ENCODE measurements at regions not wholly inside any gene's neighbourhood (a gene's known extent, or its start where the extent isn't known, plus 50 kb on each side); places are given as distances from the start of the nearest gene placed in this dataset.
"Not testable (repeated sequence)": the region's sequence is repeated elsewhere in the genome, so short reads cannot be mapped to it uniquely, and the experiment has no call there.

- Histone ChIP-seq H3K36me3 (ENCODE audit: insufficient read depth, low read length) (no peaks in the 10 kb centered on the region), H3K27me3 (ENCODE audit: low read length) (no peaks in the 10 kb centered on the region), H3K27ac (ENCODE audit: low read length) (no peak overlapping the region), H3K9me3 (ENCODE audit: low read length) (peaks cover 4% of the 10 kb centered on the region), H3K4me3 (ENCODE audit: low read length) (no peak overlapping the region), H3K4me2 (ENCODE audit: low read depth, low read length, poor library complexity, severe bottlenecking) (no peak overlapping the region), H2AFZ (ENCODE audit: low read length) (no peak overlapping the region), H3K79me2 (ENCODE audit: low read length) (no peaks in the 10 kb centered on the region), H3K4me1 (ENCODE audit: low read length) (no peaks in the 10 kb centered on the region), H3K9ac (ENCODE audit: low read length) (no peak overlapping the region), H3K9me2 (replicated peaks; ENCODE audit: insufficient read depth, low read length) (no peaks in the 10 kb centered on the region), H4K20me1 (ENCODE audit: insufficient read depth, low read depth, low read length) (no peaks in the 10 kb centered on the region)
- DNase-seq, result no peak
Measured at GRCh38 chr7:118867860-118868259, 643.4 kb downstream of the ANKRD7 start.

GRCh38 chr7:118869141-118869540 is 644.6 kb downstream of the ANKRD7 start:
- H3K4me1 ChIP-seq (ENCODE audit: low read length); H3K9ac ChIP-seq (ENCODE audit: low read length); H4K20me1 ChIP-seq (ENCODE audit: insufficient read depth, low read depth, low read length); H2AFZ ChIP-seq (ENCODE audit: low read length); H3K9me3 ChIP-seq (ENCODE audit: low read length); H3K27ac ChIP-seq (ENCODE audit: low read length); H3K36me3 ChIP-seq (ENCODE audit: insufficient read depth, low read length); H3K4me2 ChIP-seq (ENCODE audit: low read depth, low read length, poor library complexity, severe bottlenecking); H3K9me2 ChIP-seq (replicated peaks; ENCODE audit: insufficient read depth, low read length); H3K27me3 ChIP-seq (ENCODE audit: low read length); DNase-seq; H3K4me3 ChIP-seq (ENCODE audit: low read length); H3K79me2 ChIP-seq (ENCODE audit: low read length): not testable (repeated sequence)

GRCh38 chr7:118870187-118870586 is 645.7 kb downstream of the ANKRD7 start:
- peak; percentile 50 for DNase-seq
- no peak overlapping the region for H3K4me2 ChIP-seq (ENCODE audit: low read depth, low read length, poor library complexity, severe bottlenecking)
- H4K20me1 ChIP-seq (ENCODE audit: insufficient read depth, low read depth, low read length), result no peaks in the 10 kb centered on the region
- H3K4me3 ChIP-seq (ENCODE audit: low read length), result no peak overlapping the region
- H3K9ac ChIP-seq (ENCODE audit: low read length), result no peak overlapping the region
- H3K27me3 ChIP-seq (ENCODE audit: low read length), result no peaks in the 10 kb centered on the region
- no peak overlapping the region for H2AFZ ChIP-seq (ENCODE audit: low read length)
- no peak overlapping the region for H3K27ac ChIP-seq (ENCODE audit: low read length)
- no peaks in the 10 kb centered on the region for H3K9me2 ChIP-seq (replicated peaks; ENCODE audit: insufficient read depth, low read length)
- H3K9me3 ChIP-seq (ENCODE audit: low read length), result peaks cover 4% of the 10 kb centered on the region
- no peaks in the 10 kb centered on the region for H3K79me2 ChIP-seq (ENCODE audit: low read length)
- no peaks in the 10 kb centered on the region for H3K4me1 ChIP-seq (ENCODE audit: low read length)
- no peaks in the 10 kb centered on the region for H3K36me3 ChIP-seq (ENCODE audit: insufficient read depth, low read length)

GRCh38 chr7:118872568-118872967 is 648.1 kb downstream of the ANKRD7 start:
- no peaks in the 10 kb centered on the region for H3K36me3 ChIP-seq (ENCODE audit: insufficient read depth, low read length)
- no peak for DNase-seq
- no peaks in the 10 kb centered on the region for H3K79me2 ChIP-seq (ENCODE audit: low read length)
- no peak overlapping the region for H3K27ac ChIP-seq (ENCODE audit: low read length)
- H3K9ac ChIP-seq (ENCODE audit: low read length), result no peak overlapping the region
- H3K27me3 ChIP-seq (ENCODE audit: low read length), result no peaks in the 10 kb centered on the region
- H3K4me2 ChIP-seq (ENCODE audit: low read depth, low read length, poor library complexity, severe bottlenecking), result no peak overlapping the region
- no peaks in the 10 kb centered on the region for H3K4me1 ChIP-seq (ENCODE audit: low read length)
- no peak overlapping the region for H3K4me3 ChIP-seq (ENCODE audit: low read length)
- H3K9me3 ChIP-seq (ENCODE audit: low read length), result peaks cover 7% of the 10 kb centered on the region
- H3K9me2 ChIP-seq (replicated peaks; ENCODE audit: insufficient read depth, low read length), result no peaks in the 10 kb centered on the region
- no peaks in the 10 kb centered on the region for H4K20me1 ChIP-seq (ENCODE audit: insufficient read depth, low read depth, low read length)
- no peak overlapping the region for H2AFZ ChIP-seq (ENCODE audit: low read length)

- DNase-seq, result no peak
- Histone ChIP-seq H3K4me2 (ENCODE audit: low read depth, low read length, poor library complexity, severe bottlenecking) (no peak overlapping the region), H3K4me1 (ENCODE audit: low read length) (no peaks in the 10 kb centered on the region), H3K27me3 (ENCODE audit: low read length) (no peaks in the 10 kb centered on the region), H3K9ac (ENCODE audit: low read length) (no peak overlapping the region), H3K9me3 (ENCODE audit: low read length) (peaks cover 10% of the 10 kb centered on the region), H3K27ac (ENCODE audit: low read length) (no peak overlapping the region), H3K9me2 (replicated peaks; ENCODE audit: insufficient read depth, low read length) (no peaks in the 10 kb centered on the region), H3K4me3 (ENCODE audit: low read length) (no peak overlapping the region), H4K20me1 (ENCODE audit: insufficient read depth, low read depth, low read length) (no peaks in the 10 kb centered on the region), H3K79me2 (ENCODE audit: low read length) (no peaks in the 10 kb centered on the region), H2AFZ (ENCODE audit: low read length) (no peak overlapping the region), H3K36me3 (ENCODE audit: insufficient read depth, low read length) (no peaks in the 10 kb centered on the region)
Measured at GRCh38 chr7:118877187-118877586, 652.7 kb downstream of the ANKRD7 start.

GRCh38 chr7:118878336-118878735 is 653.8 kb downstream of the ANKRD7 start:
- Histone ChIP-seq H3K9me2 (replicated peaks; ENCODE audit: insufficient read depth, low read length) (no peaks in the 10 kb centered on the region), H3K4me2 (ENCODE audit: low read depth, low read length, poor library complexity, severe bottlenecking) (no peak overlapping the region), H3K27me3 (ENCODE audit: low read length) (no peaks in the 10 kb centered on the region), H3K27ac (ENCODE audit: low read length) (no peak overlapping the region), H4K20me1 (ENCODE audit: insufficient read depth, low read depth, low read length) (no peaks in the 10 kb centered on the region), H3K9me3 (ENCODE audit: low read length) (peaks cover 15% of the 10 kb centered on the region), H3K4me1 (ENCODE audit: low read length) (no peaks in the 10 kb centered on the region), H3K79me2 (ENCODE audit: low read length) (no peaks in the 10 kb centered on the region), H2AFZ (ENCODE audit: low read length) (no peak overlapping the region), H3K36me3 (ENCODE audit: insufficient read depth, low read length) (no peaks in the 10 kb centered on the region), H3K9ac (ENCODE audit: low read length) (no peak overlapping the region), H3K4me3 (ENCODE audit: low read length) (no peak overlapping the region)
- no peak for DNase-seq

GRCh38 chr7:118898284-118898683 is 673.8 kb downstream of the ANKRD7 start:
- Histone ChIP-seq H4K20me1 (ENCODE audit: insufficient read depth, low read depth, low read length) (no peaks in the 10 kb centered on the region), H3K36me3 (ENCODE audit: insufficient read depth, low read length) (no peaks in the 10 kb centered on the region), H3K4me1 (ENCODE audit: low read length) (no peaks in the 10 kb centered on the region), H3K4me3 (ENCODE audit: low read length) (no peak overlapping the region), H3K27me3 (ENCODE audit: low read length) (no peaks in the 10 kb centered on the region), H3K9ac (ENCODE audit: low read length) (no peak overlapping the region), H3K9me3 (ENCODE audit: low read length) (peaks cover 20% of the 10 kb centered on the region; the same call in 1 of the 2 replicates), H3K9me2 (replicated peaks; ENCODE audit: insufficient read depth, low read length) (no peaks in the 10 kb centered on the region), H3K79me2 (ENCODE audit: low read length) (no peaks in the 10 kb centered on the region), H2AFZ (ENCODE audit: low read length) (no peak overlapping the region), H3K4me2 (ENCODE audit: low read depth, low read length, poor library complexity, severe bottlenecking) (no peak overlapping the region), H3K27ac (ENCODE audit: low read length) (no peak overlapping the region)
- DNase-seq, result no peak

- no peak overlapping the region for H3K9ac ChIP-seq (ENCODE audit: low read length)
- no peak overlapping the region for H3K4me2 ChIP-seq (ENCODE audit: low read depth, low read length, poor library complexity, severe bottlenecking)
- peaks cover 30% of the 10 kb centered on the region; the same call in 1 of the 2 replicates for H3K9me3 ChIP-seq (ENCODE audit: low read length)
- H3K27ac ChIP-seq (ENCODE audit: low read length), result no peak overlapping the region
- no peak overlapping the region for H3K4me3 ChIP-seq (ENCODE audit: low read length)
- no peaks in the 10 kb centered on the region for H3K4me1 ChIP-seq (ENCODE audit: low read length)
- H2AFZ ChIP-seq (ENCODE audit: low read length), result no peak overlapping the region
- no peaks in the 10 kb centered on the region for H3K36me3 ChIP-seq (ENCODE audit: insufficient read depth, low read length)
- no peaks in the 10 kb centered on the region for H3K27me3 ChIP-seq (ENCODE audit: low read length)
- no peaks in the 10 kb centered on the region for H3K79me2 ChIP-seq (ENCODE audit: low read length)
- DNase-seq, result no peak
- no peaks in the 10 kb centered on the region for H4K20me1 ChIP-seq (ENCODE audit: insufficient read depth, low read depth, low read length)
- no peaks in the 10 kb centered on the region for H3K9me2 ChIP-seq (replicated peaks; ENCODE audit: insufficient read depth, low read length)
Measured at GRCh38 chr7:118902600-118902999, 678.1 kb downstream of the ANKRD7 start.

GRCh38 chr7:118907911-118908527 is 683.5 kb downstream of the ANKRD7 start:
- Histone ChIP-seq H3K9ac (ENCODE audit: low read length) (no peak overlapping the region), H3K9me3 (ENCODE audit: low read length) (peaks cover 31% of the 10 kb centered on the region), H3K4me2 (ENCODE audit: low read depth, low read length, poor library complexity, severe bottlenecking) (no peak overlapping the region), H3K9me2 (replicated peaks; ENCODE audit: insufficient read depth, low read length) (no peaks in the 10 kb centered on the region), H4K20me1 (ENCODE audit: insufficient read depth, low read depth, low read length) (no peaks in the 10 kb centered on the region), H3K79me2 (ENCODE audit: low read length) (no peaks in the 10 kb centered on the region), H3K27ac (ENCODE audit: low read length) (no peak overlapping the region), H3K36me3 (ENCODE audit: insufficient read depth, low read length) (no peaks in the 10 kb centered on the region), H3K4me1 (ENCODE audit: low read length) (no peaks in the 10 kb centered on the region), H3K27me3 (ENCODE audit: low read length) (no peaks in the 10 kb centered on the region), H2AFZ (ENCODE audit: low read length) (no peak overlapping the region), H3K4me3 (ENCODE audit: low read length) (no peak overlapping the region)
- no peak for DNase-seq
